GM23338 (cell line): ENCODE measurements at regions not wholly inside any gene's neighbourhood (a gene's known extent, or its start where the extent isn't known, plus 50 kb on each side); places are given as distances from the start of the nearest gene placed in this dataset.
A peak's percentile ranks its signal among the peaks of the same experiment; 100 is the strongest.

Experiments
- ATAC-seq: fragments of 200-7000 bp; cut with Tn5 transposase; 3 replicates; pipeline ENCODE4 v1.9.1; 2020
- DNase-seq: peaks from one replicate; pipeline ENCODE4 v3.0.0-alpha.2; 2015; ENCODE audit warnings: low spot score
- H2AFZ ChIP-seq: fragments of 200-600 bp; sonication (generic); 2 replicates; pipeline ENCODE4 v1.8.0; 2016; ENCODE audit warnings: antibody characterized with exemption, mild to moderate bottlenecking, moderate library complexity
- H3F3A ChIP-seq: fragments of 200-600 bp; sonication (generic); replicated peaks from 2 replicates; pipeline ENCODE4 v1.8.0; 2017; ENCODE audit warnings: antibody characterized with exemption, mixed run types, low read depth
- H3K27ac ChIP-seq: fragments of 200-600 bp; sonication (generic); 2 replicates; pipeline ENCODE4 v1.6.1; 2016; ENCODE audit warnings: low read depth
- H3K27me3 ChIP-seq: fragments of 200-600 bp; sonication (generic); 2 replicates; pipeline ENCODE4 v1.8.0; 2016; ENCODE audit warnings: mild to moderate bottlenecking, mixed run types, moderate library complexity; ENCODE audit not compliant: insufficient read depth
- H3K36me3 ChIP-seq: fragments of 200-600 bp; sonication (generic); 2 replicates; pipeline ENCODE4 v1.8.0; 2016; ENCODE audit warnings: mild to moderate bottlenecking; ENCODE audit not compliant: insufficient read depth
- H3K4me1 ChIP-seq: fragments of 200-600 bp; sonication (generic); 2 replicates; pipeline ENCODE4 v1.8.0; 2016; ENCODE audit warnings: mild to moderate bottlenecking, moderate library complexity; ENCODE audit not compliant: insufficient read depth
- H3K4me2 ChIP-seq: fragments of 200-600 bp; sonication (generic); 2 replicates; pipeline ENCODE4 v1.7.1; 2017; ENCODE audit warnings: mixed run types
- H3K4me3 ChIP-seq: fragments of 200-600 bp; sonication (generic); 2 replicates; pipeline ENCODE4 v1.6.1; 2016; ENCODE audit warnings: mixed run types
- H3K79me2 ChIP-seq: fragments of 200-600 bp; sonication (generic); replicated peaks from 2 replicates; pipeline ENCODE4 v1.8.0; 2017; ENCODE audit warnings: mild to moderate bottlenecking; ENCODE audit not compliant: insufficient read depth
- H3K9me2 ChIP-seq: fragments of 200-600 bp; sonication (generic); 2 replicates; pipeline ENCODE4 v1.8.0; 2017; ENCODE audit not compliant: insufficient read depth
- H4K20me1 ChIP-seq: fragments of 200-600 bp; sonication (generic); replicated peaks from 2 replicates; pipeline ENCODE4 v1.8.0; 2017; ENCODE audit warnings: mild to moderate bottlenecking; ENCODE audit not compliant: insufficient read depth
- H3K27ac Mint-ChIP-seq: 2 replicates; pipeline ENCODE4 v1.8.0; 2020; ENCODE audit warnings: inconsistent platforms, mild to moderate bottlenecking, moderate library complexity, mixed read lengths
- H3K27me3 Mint-ChIP-seq: 3 replicates; pipeline ENCODE4 v1.8.0; 2022; ENCODE audit warnings: low read depth, mild to moderate bottlenecking, moderate library complexity, mixed read lengths, inconsistent platforms; ENCODE audit not compliant: insufficient read depth, poor library complexity
- H3K36me3 Mint-ChIP-seq: 3 replicates; pipeline ENCODE4 v1.8.0; 2021; ENCODE audit warnings: low read depth, mild to moderate bottlenecking, inconsistent platforms, moderate library complexity, mixed read lengths
- H3K4me1 Mint-ChIP-seq: 3 replicates; pipeline ENCODE4 v1.8.0; 2020; ENCODE audit warnings: mild to moderate bottlenecking, inconsistent platforms, mixed read lengths
- H3K4me3 Mint-ChIP-seq: 3 replicates; pipeline ENCODE4 v1.8.0; 2021; ENCODE audit warnings: moderate library complexity, mild to moderate bottlenecking, inconsistent platforms, mixed read lengths
- H3K9me3 Mint-ChIP-seq: 3 replicates; pipeline ENCODE4 v1.8.0; 2020; ENCODE audit warnings: moderate library complexity, mild to moderate bottlenecking, inconsistent platforms, mixed read lengths
- CREB1 ChIP-seq: fragments of 250-450 bp; sonication (Bioruptor Pico); IDR thresholded peaks from 2 replicates; pipeline ENCODE4 v1.5.0; 2020; ENCODE audit warnings: low read depth, mild to moderate bottlenecking, moderate library complexity
- CTCF ChIP-seq, 2 experiments: fragments of 200-600 bp in 1 of 2; sonication (generic) in 1 of 2; conservative IDR thresholded peaks; 2 replicates each; pipeline versions ENCODE4 v1.5.1 to v1.6.1; 2016 to 2017; ENCODE audit warnings: antibody characterized with exemption in 2 of 2, low read depth in 2 of 2, mild to moderate bottlenecking in 2 of 2, moderate library complexity in 1 of 2
- EZH2 ChIP-seq: fragments of 200-600 bp; sonication (generic); IDR thresholded peaks from one replicate; pipeline ENCODE4 v1.8.0; 2017; ENCODE audit warnings: antibody characterized with exemption, mild to moderate bottlenecking, low read depth; ENCODE audit not compliant: unreplicated experiment
- EZH2phosphoT487 ChIP-seq: fragments of 200-600 bp; sonication (generic); IDR thresholded peaks from one replicate; pipeline ENCODE4 v1.8.1; 2018; ENCODE audit warnings: antibody characterized with exemption; ENCODE audit not compliant: unreplicated experiment
- JUNB ChIP-seq: IDR thresholded peaks from one replicate; pipeline ENCODE4 v1.6.1; 2016; ENCODE audit warnings: antibody characterized with exemption; ENCODE audit not compliant: unreplicated experiment
- NANOG ChIP-seq: IDR thresholded peaks from 2 replicates; pipeline ENCODE4 v1.6.1; 2016; ENCODE audit warnings: antibody characterized with exemption, borderline replicate concordance
- POLR2AphosphoS5 ChIP-seq: IDR thresholded peaks from 2 replicates; pipeline ENCODE4 v1.6.1; 2016; ENCODE audit warnings: antibody characterized with exemption, low read depth
- REST ChIP-seq: IDR thresholded peaks from one replicate; pipeline ENCODE4 v1.6.1; 2018; ENCODE audit warnings: antibody characterized with exemption; ENCODE audit not compliant: unreplicated experiment
- TF ChIP-seq, protein P1 (sequence below): fragments of 250-450 bp; sonication (Bioruptor Pico); IDR thresholded peaks from 2 replicates; pipeline ENCODE4 v1.5.0; 2020; ENCODE audit warnings: mild to moderate bottlenecking, moderate library complexity

DNA sequence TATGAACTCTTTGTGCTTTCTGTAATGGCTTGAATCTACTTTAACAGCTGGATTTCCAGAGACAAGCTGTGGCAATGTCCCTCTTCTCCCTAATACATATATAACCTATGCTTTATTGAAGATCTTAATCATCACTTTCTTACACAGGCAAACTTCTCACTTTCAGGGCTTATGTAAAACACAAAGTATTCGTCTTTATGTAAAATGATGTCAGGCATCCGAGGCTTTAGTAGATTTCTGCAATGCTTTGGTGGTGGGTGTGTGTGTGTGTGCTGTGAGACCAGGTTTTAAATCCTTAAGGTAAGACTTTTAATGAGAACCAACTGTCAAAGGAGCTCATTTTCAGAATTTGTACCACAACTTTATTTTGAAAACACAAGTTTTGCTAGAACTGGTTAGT is 70.0 kb upstream of the HMGA2 start (continued):
- TF ChIP-seq REST = no peak
- TF ChIP-seq JUNB = no peak
- TF ChIP-seq EZH2 = no peak
- TF ChIP-seq CREB1 (CRISPR knock-in tag) = no peak
- no peak for TF ChIP-seq CTCF (conservative IDR thresholded peaks at IDR 0.05; ENCODE audit: low read depth in 2 of 2)
- no peak for TF ChIP-seq EZH2phosphoT487

GRCh38 chr12:65754744-65755595 is 69.3 kb upstream of the HMGA2 start:
- peak; percentile 56 for ATAC-seq
- Histone ChIP-seq H3K79me2 (no peaks in the 10 kb centered on the region), H3K9me2 (peaks cover 10% of the 10 kb centered on the region; the same call in 1 of the 2 replicates), H4K20me1 (no peaks in the 10 kb centered on the region), H3K36me3 (no peaks in the 10 kb centered on the region), H3K4me2 (peak overlapping the region; percentile 59), H2AFZ (0 out of 2 replicates have a peak overlapping the region, but pooled peaks have one; percentile 29), H3K4me3 (no peak overlapping the region), H3K27ac (peak overlapping the region; percentile 35), H3K27me3 (no peaks in the 10 kb centered on the region), H3F3A (0 out of 2 replicates have a peak, but pooled peaks cover 2% of the 10 kb centered on the region), H3K4me1 (peaks cover 20% of the 10 kb centered on the region)
- peak; percentile 42 for DNase-seq
- no peak overlapping the region for H3K27ac Mint-ChIP-seq
- no peak overlapping the region for H3K4me3 Mint-ChIP-seq
- H3K4me1 Mint-ChIP-seq = peaks cover 24% of the 10 kb centered on the region
- H3K27me3 Mint-ChIP-seq = no peaks in the 10 kb centered on the region
- no peaks in the 10 kb centered on the region for H3K36me3 Mint-ChIP-seq
- H3K9me3 Mint-ChIP-seq = no peaks in the 10 kb centered on the region
- TF ChIP-seq CTCF (conservative IDR thresholded peaks at IDR 0.05; ENCODE audit: low read depth in 2 of 2) (no peak), EZH2 (no peak), POLR2AphosphoS5 (no peak), EZH2phosphoT487 (no peak), NANOG (no peak), JUNB (no peak)
- TF ChIP-seq, protein P1, sequence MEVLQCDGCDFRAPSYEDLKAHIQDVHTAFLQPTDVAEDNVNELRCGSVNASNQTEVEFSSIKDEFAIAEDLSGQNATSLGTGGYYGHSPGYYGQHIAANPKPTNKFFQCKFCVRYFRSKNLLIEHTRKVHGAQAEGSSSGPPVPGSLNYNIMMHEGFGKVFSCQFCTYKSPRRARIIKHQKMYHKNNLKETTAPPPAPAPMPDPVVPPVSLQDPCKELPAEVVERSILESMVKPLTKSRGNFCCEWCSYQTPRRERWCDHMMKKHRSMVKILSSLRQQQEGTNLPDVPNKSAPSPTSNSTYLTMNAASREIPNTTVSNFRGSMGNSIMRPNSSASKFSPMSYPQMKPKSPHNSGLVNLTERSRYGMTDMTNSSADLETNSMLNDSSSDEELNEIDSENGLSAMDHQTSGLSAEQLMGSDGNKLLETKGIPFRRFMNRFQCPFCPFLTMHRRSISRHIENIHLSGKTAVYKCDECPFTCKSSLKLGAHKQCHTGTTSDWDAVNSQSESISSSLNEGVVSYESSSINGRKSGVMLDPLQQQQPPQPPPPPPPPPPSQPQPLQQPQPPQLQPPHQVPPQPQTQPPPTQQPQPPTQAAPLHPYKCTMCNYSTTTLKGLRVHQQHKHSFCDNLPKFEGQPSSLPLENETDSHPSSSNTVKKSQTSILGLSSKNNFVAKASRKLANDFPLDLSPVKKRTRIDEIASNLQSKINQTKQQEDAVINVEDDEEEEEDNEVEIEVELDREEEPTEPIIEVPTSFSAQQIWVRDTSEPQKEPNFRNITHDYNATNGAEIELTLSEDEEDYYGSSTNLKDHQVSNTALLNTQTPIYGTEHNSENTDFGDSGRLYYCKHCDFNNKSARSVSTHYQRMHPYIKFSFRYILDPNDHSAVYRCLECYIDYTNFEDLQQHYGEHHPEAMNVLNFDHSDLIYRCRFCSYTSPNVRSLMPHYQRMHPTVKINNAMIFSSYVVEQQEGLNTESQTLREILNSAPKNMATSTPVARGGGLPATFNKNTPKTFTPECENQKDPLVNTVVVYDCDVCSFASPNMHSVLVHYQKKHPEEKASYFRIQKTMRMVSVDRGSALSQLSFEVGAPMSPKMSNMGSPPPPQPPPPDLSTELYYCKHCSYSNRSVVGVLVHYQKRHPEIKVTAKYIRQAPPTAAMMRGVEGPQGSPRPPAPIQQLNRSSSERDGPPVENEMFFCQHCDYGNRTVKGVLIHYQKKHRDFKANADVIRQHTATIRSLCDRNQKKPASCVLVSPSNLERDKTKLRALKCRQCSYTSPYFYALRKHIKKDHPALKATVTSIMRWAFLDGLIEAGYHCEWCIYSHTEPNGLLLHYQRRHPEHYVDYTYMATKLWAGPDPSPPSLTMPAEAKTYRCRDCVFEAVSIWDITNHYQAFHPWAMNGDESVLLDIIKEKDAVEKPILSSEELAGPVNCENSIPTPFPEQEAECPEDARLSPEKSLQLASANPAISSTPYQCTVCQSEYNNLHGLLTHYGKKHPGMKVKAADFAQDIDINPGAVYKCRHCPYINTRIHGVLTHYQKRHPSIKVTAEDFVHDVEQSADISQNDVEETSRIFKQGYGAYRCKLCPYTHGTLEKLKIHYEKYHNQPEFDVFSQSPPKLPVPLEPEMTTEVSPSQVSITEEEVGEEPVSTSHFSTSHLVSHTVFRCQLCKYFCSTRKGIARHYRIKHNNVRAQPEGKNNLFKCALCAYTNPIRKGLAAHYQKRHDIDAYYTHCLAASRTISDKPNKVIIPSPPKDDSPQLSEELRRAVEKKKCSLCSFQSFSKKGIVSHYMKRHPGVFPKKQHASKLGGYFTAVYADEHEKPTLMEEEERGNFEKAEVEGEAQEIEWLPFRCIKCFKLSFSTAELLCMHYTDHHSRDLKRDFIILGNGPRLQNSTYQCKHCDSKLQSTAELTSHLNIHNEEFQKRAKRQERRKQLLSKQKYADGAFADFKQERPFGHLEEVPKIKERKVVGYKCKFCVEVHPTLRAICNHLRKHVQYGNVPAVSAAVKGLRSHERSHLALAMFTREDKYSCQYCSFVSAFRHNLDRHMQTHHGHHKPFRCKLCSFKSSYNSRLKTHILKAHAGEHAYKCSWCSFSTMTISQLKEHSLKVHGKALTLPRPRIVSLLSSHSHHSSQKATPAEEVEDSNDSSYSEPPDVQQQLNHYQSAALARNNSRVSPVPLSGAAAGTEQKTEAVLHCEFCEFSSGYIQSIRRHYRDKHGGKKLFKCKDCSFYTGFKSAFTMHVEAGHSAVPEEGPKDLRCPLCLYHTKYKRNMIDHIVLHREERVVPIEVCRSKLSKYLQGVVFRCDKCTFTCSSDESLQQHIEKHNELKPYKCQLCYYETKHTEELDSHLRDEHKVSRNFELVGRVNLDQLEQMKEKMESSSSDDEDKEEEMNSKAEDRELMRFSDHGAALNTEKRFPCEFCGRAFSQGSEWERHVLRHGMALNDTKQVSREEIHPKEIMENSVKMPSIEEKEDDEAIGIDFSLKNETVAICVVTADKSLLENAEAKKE (CRISPR knock-in tag) = no peak
